H1 (cell line): ENCODE measurements at regions not wholly inside any gene's neighbourhood (a gene's known extent, or its start where the extent isn't known, plus 50 kb on each side); places are given as distances from the start of the nearest gene placed in this dataset.

ENCODE experiments used
- CTCF ChIA-PET: fragments of 300-600 bp; sonication (Branson Sonifier 250); formaldehyde crosslinking; loops from one replicate; lab custom pipeline; 2021; ENCODE audit not compliant: partially characterized antibody; lab: Charles Lee
- POLR2A ChIA-PET: fragments of 300-600 bp; sonication (Branson Sonifier 250); formaldehyde crosslinking; loops from one replicate; lab custom pipeline; 2021; ENCODE audit warnings: inconsistent platforms; ENCODE audit not compliant: partially characterized antibody; lab: Charles Lee
- DNase-seq, 2 experiments: peaks; one replicate each; pipeline versions ENCODE4 v3.0.0 to v3.0.0-alpha.2; 2010 to 2022; ENCODE audit warnings: low spot score in 2 of 2, low read depth in 1 of 2, mixed read lengths in 1 of 2
- FAIRE-seq: peaks from 2 replicates; lab custom pipeline; 2011; peaks lifted over from hg19 to GRCh38; lab: Jason Lieb, UNC
- H2AFZ ChIP-seq: 2 replicates; pipeline ENCODE4 v1.8.1; 2012; ENCODE audit warnings: low read length, inconsistent platforms
- H2AK5ac ChIP-seq: 2 replicates; pipeline ENCODE4 v1.6.1; 2013; ENCODE audit warnings: low read depth, low read length
- H2BK120ac ChIP-seq: replicated peaks from 2 replicates; pipeline ENCODE3; 2013; ENCODE audit warnings: low read depth, low read length, inconsistent platforms
- H2BK12ac ChIP-seq: 2 replicates; pipeline ENCODE4 v1.6.1; 2013; ENCODE audit warnings: low read depth, low read length
- H2BK15ac ChIP-seq: 2 replicates; pipeline ENCODE4 v1.6.1; 2013; ENCODE audit warnings: low read length
- H2BK20ac ChIP-seq: 2 replicates; pipeline ENCODE4 v1.6.1; 2013; ENCODE audit warnings: low read length
- H2BK5ac ChIP-seq: 2 replicates; pipeline ENCODE4 v1.6.1; 2013; ENCODE audit warnings: low read depth, low read length
- H3K14ac ChIP-seq: 2 replicates; pipeline ENCODE4 v1.6.1; 2013; ENCODE audit warnings: inconsistent platforms; ENCODE audit not compliant: insufficient read length
- H3K18ac ChIP-seq: 2 replicates; pipeline ENCODE4 v1.6.1; 2013; ENCODE audit warnings: low read length; ENCODE audit errors: extremely low read depth
- H3K23ac ChIP-seq: 2 replicates; pipeline ENCODE4 v1.6.1; 2013; ENCODE audit warnings: inconsistent platforms; ENCODE audit not compliant: insufficient read length
- H3K23me2 ChIP-seq: 2 replicates; pipeline ENCODE4 v1.6.1; 2013; ENCODE audit warnings: low read depth, low read length
- H3K27ac ChIP-seq: 2 replicates; pipeline ENCODE4 v1.6.1; 2011; ENCODE audit warnings: low read depth, low read length, inconsistent platforms
- H3K27me3 ChIP-seq, 4 experiments: replicated peaks in 1 of 4; 1 replicate in 1 of 4; 2 replicates in 3 of 4; pipeline versions ENCODE4 v1.6.1 to v1.8.1; 2011 to 2013; ENCODE audit warnings: low read length in 3 of 4, mild to moderate bottlenecking in 3 of 4, inconsistent platforms in 2 of 4, mixed read lengths in 2 of 4, moderate library complexity in 1 of 4; ENCODE audit not compliant: control insufficient read depth in 3 of 4, insufficient read depth in 3 of 4; ENCODE audit errors: extremely low read depth in 1 of 4
- H3K36me3 ChIP-seq, 4 experiments: 2 replicates each; pipeline versions ENCODE4 v1.6.1 to v1.8.1; 2011 to 2013; ENCODE audit warnings: mild to moderate bottlenecking in 4 of 4, low read length in 3 of 4, moderate library complexity in 2 of 4, control low read depth in 1 of 4, inconsistent platforms in 1 of 4; ENCODE audit not compliant: insufficient read depth in 4 of 4, control insufficient read depth in 2 of 4
- H3K4ac ChIP-seq: replicated peaks from 2 replicates; pipeline ENCODE3; 2013; ENCODE audit warnings: low read length, low read depth, mixed read lengths, inconsistent platforms; ENCODE audit not compliant: insufficient read length
- H3K4me1 ChIP-seq, 4 experiments: replicated peaks in 1 of 4; 1 replicate in 1 of 4; 2 replicates in 3 of 4; pipeline versions ENCODE4 v1.6.1 to v1.8.1; 2011 to 2013; ENCODE audit warnings: low read length in 3 of 4, inconsistent platforms in 2 of 4, mixed read lengths in 1 of 4; ENCODE audit not compliant: insufficient read depth in 4 of 4, control insufficient read depth in 3 of 4
- H3K4me2 ChIP-seq, 2 experiments: 2 replicates each; pipeline versions ENCODE4 v1.6.1 to v1.8.1; 2011 to 2013; ENCODE audit warnings: low read depth in 2 of 2, low read length in 2 of 2, control low read depth in 1 of 2, inconsistent platforms in 1 of 2, mild to moderate bottlenecking in 1 of 2; ENCODE audit not compliant: insufficient read depth in 1 of 2
- H3K4me3 ChIP-seq, 4 experiments: fragments of 200-600, 300-600 bp in 1 of 4; sonication (generic), shearing (Covaris generic), sonication (Bioruptor Twin) in 1 of 4; 2 replicates each; pipeline versions ENCODE4 v1.5.1 to v1.8.1; 2011 to 2016; ENCODE audit warnings: low read length in 4 of 4, low read depth in 3 of 4, control low read depth in 2 of 4, inconsistent platforms in 2 of 4, mild to moderate bottlenecking in 2 of 4, mixed read lengths in 1 of 4, moderate library complexity in 1 of 4; ENCODE audit not compliant: insufficient read depth in 2 of 4; ENCODE audit errors: extremely low read depth in 1 of 4
- H3K56ac ChIP-seq: replicated peaks from 2 replicates; pipeline ENCODE3; 2013; ENCODE audit warnings: low read depth, mild to moderate bottlenecking, mixed read lengths, low read length, inconsistent platforms; ENCODE audit not compliant: insufficient read length
- H3K79me1 ChIP-seq: 2 replicates; pipeline ENCODE4 v1.6.1; 2013; ENCODE audit warnings: low read depth, low read length, control low read depth
- H3K79me2 ChIP-seq, 2 experiments: 2 replicates each; pipeline versions ENCODE4 v1.6.1 to v1.8.1; 2012 to 2013; ENCODE audit warnings: low read length in 2 of 2, mild to moderate bottlenecking in 2 of 2, inconsistent platforms in 1 of 2; ENCODE audit not compliant: insufficient read depth in 2 of 2, control insufficient read depth in 1 of 2
- H3K9ac ChIP-seq, 4 experiments: replicated peaks in 1 of 4; 1 replicate in 1 of 4; 2 replicates in 3 of 4; pipeline versions ENCODE4 v1.6.1 to v1.8.1; 2011 to 2013; ENCODE audit warnings: low read depth in 3 of 4, low read length in 3 of 4, control low read depth in 2 of 4, mild to moderate bottlenecking in 2 of 4, moderate library complexity in 2 of 4, inconsistent platforms in 1 of 4; ENCODE audit errors: extremely low read depth in 1 of 4
- H3K9me3 ChIP-seq, 2 experiments: 2 replicates each; pipeline versions ENCODE4 v1.6.1 to v1.8.1; 2012 to 2013; ENCODE audit warnings: mild to moderate bottlenecking in 2 of 2, moderate library complexity in 2 of 2, control low read depth in 1 of 2, inconsistent platforms in 1 of 2, low read depth in 1 of 2, low read length in 1 of 2, mixed read lengths in 1 of 2; ENCODE audit not compliant: insufficient read depth in 2 of 2
- H4K20me1 ChIP-seq, 2 experiments: replicated peaks in 1 of 2; 2 replicates each; pipeline versions ENCODE3 to v1.8.1; 2011 to 2013; ENCODE audit warnings: inconsistent platforms in 2 of 2, low read length in 2 of 2, mild to moderate bottlenecking in 1 of 2; ENCODE audit not compliant: insufficient read depth in 2 of 2, control insufficient read depth in 1 of 2
- H4K5ac ChIP-seq: 2 replicates; pipeline ENCODE4 v1.6.1; 2013; ENCODE audit warnings: low read length, low read depth, mixed read lengths, inconsistent platforms; ENCODE audit not compliant: insufficient read length
- H4K8ac ChIP-seq: 2 replicates; pipeline ENCODE4 v1.8.0; 2013; ENCODE audit warnings: mild to moderate bottlenecking, moderate library complexity, low read length, inconsistent platforms; ENCODE audit not compliant: insufficient read depth; ENCODE audit errors: extremely low read depth
- H4K91ac ChIP-seq: replicated peaks from 2 replicates; pipeline ENCODE3; 2013; ENCODE audit warnings: low read length, mixed read lengths, inconsistent platforms; ENCODE audit not compliant: insufficient read length
- TCF12 ChIP-seq: IDR thresholded peaks from 2 replicates; pipeline ENCODE4 v1.6.1; 2011; ENCODE audit warnings: low read depth, mild to moderate bottlenecking, low read length
- TEAD4 ChIP-seq: IDR thresholded peaks from 2 replicates; pipeline ENCODE4 v1.6.1; 2012; ENCODE audit warnings: low read depth, low read length, inconsistent platforms, mixed read lengths
- WGBS, 2 experiments: shearing (Covaris generic) in 1 of 2; methylation state at CpG; one replicate each; pipeline versions ENCODE4 v1.1.6 to v1.1.7; 2013 to 2015; ENCODE audit warnings: low lambda C conversion rate in 2 of 2, mixed read lengths in 2 of 2, inconsistent platforms in 1 of 2, low coverage in 1 of 2, missing lambda C conversion rate in 1 of 2; ENCODE audit not compliant: insufficient replicate concordance in 2 of 2, insufficient coverage in 1 of 2, insufficient read length in 1 of 2; ENCODE audit errors: extremely low coverage in 1 of 2, missing lambda C conversion rate in 1 of 2; 5-methylcytosine and 5-hydroxymethylcytosine counted together

GRCh38 chr6:139846538-139847456 is 472.3 kb upstream of the CITED2 start:
- CTCF ChIA-PET = interaction anchor here (0.7 kb wide), 1 partner anchor 77 kb away, joined by 3 read pairs; no protein-coding TSS in a partner anchor
- Histone ChIP-seq H4K20me1 (no peaks in the 10 kb centered on the region), H3K14ac (no peak overlapping the region), H3K4me2 (no peak overlapping the region), H3K36me3 (no peaks in the 10 kb centered on the region), H2BK5ac (no peak overlapping the region), H2BK15ac (no peak overlapping the region), H2BK20ac (no peak overlapping the region), H4K5ac (no peak overlapping the region), H3K9ac (no peak overlapping the region), H3K23ac (no peak overlapping the region), H3K4me3 (no peak overlapping the region), H2AK5ac (no peak overlapping the region), H3K4me1 (peaks cover 0 to 2% (median 0%) of the 10 kb centered on the region in 4 experiments; a peak in 1 of 7 replicates), H3K27ac (no peak overlapping the region), H3K27me3 (no peaks in the 10 kb centered on the region), H4K91ac (peak overlapping the region; percentile 32), H3K23me2 (no peaks in the 10 kb centered on the region), H3K79me2 (no peaks in the 10 kb centered on the region), H2BK120ac (no peak overlapping the region), H3K79me1 (no peaks in the 10 kb centered on the region), H3K4ac (no peak overlapping the region), H2AFZ (peak overlapping the region; percentile 94), H3K56ac (no peak overlapping the region), H4K8ac (no peak overlapping the region), H3K18ac (no peak overlapping the region), H2BK12ac (0 out of 2 replicates have a peak overlapping the region, but pooled peaks have one; percentile 10), H3K9me3 (no peaks in the 10 kb centered on the region)
- FAIRE-seq = peak; percentile 50
- TF ChIP-seq TCF12 = no peak
- TF ChIP-seq TEAD4 = peak; percentile 69
- POLR2A ChIA-PET = no interaction called here
- 71% methylated on average over 9 of the region's 9 CpGs; no CpG with 5 or more reads in 1 of the 2 experiments for WGBS, 2 experiments
- peak in 1 of 2 experiments; percentile 7 for DNase-seq
